OCI-LY7 (cell line): ENCODE measurements at regions not wholly inside any gene's neighbourhood (a gene's known extent, or its start where the extent isn't known, plus 50 kb on each side); places are given as distances from the start of the nearest gene placed in this dataset.

Source experiments
- BruUV-seq: library from RNA; stranded (reverse); fragments of 400-500 nt; replicated peaks from 2 replicates; lab custom pipeline; 2021; lab: Mats Ljungman, UMichigan
- CTCF ChIA-PET: fragments of 300-600 bp; sonication (Branson Sonifier 250); formaldehyde crosslinking; loops from one replicate; lab custom pipeline; 2022; ENCODE audit warnings: antibody characterized with exemption; ENCODE audit not compliant: unreplicated experiment; lab: Charles Lee
- POLR2A ChIA-PET: fragments of 300-600 bp; sonication (Branson Sonifier 250); formaldehyde crosslinking; loops from one replicate; lab custom pipeline; 2022; ENCODE audit warnings: antibody characterized with exemption; lab: Charles Lee
- DNase-seq: peaks from one replicate; pipeline ENCODE4 v3.0.0-alpha.2; 2015; ENCODE audit warnings: low spot score
- H2AFZ ChIP-seq: fragments of 200-600 bp; sonication (generic), shearing (Covaris generic); 2 replicates; pipeline ENCODE4 v1.6.1; 2014; ENCODE audit warnings: mild to moderate bottlenecking, antibody characterized with exemption, low read length, moderate library complexity
- H3K27ac ChIP-seq: fragments of 200-600 bp; sonication (generic); 2 replicates; pipeline ENCODE4 v1.5.1; 2014; ENCODE audit warnings: mixed run types, low read depth, mild to moderate bottlenecking, moderate library complexity, low read length, inconsistent platforms; ENCODE audit not compliant: poor library complexity, severe bottlenecking
- H3K36me3 ChIP-seq: fragments of 200-600 bp; sonication (generic); 2 replicates; pipeline ENCODE4 v1.6.1; 2014; ENCODE audit warnings: mild to moderate bottlenecking, antibody characterized with exemption, low read length, moderate library complexity, mixed read lengths; ENCODE audit not compliant: insufficient read depth
- H3K4me1 ChIP-seq: fragments of 200-600 bp; sonication (generic); 2 replicates; pipeline ENCODE4 v1.5.1; 2014; ENCODE audit warnings: mild to moderate bottlenecking, low read length; ENCODE audit not compliant: insufficient read depth, poor library complexity, severe bottlenecking
- H3K4me2 ChIP-seq: fragments of 200-600 bp; sonication (generic); 2 replicates; pipeline ENCODE4 v1.6.1; 2014; ENCODE audit warnings: mild to moderate bottlenecking, low read length
- H3K4me3 ChIP-seq: fragments of 200-600 bp; sonication (generic); 2 replicates; pipeline ENCODE4 v1.5.1; 2014; ENCODE audit warnings: mild to moderate bottlenecking, low read depth, low read length; ENCODE audit not compliant: poor library complexity, severe bottlenecking
- H3K79me2 ChIP-seq: fragments of 200-600 bp; sonication (generic); 2 replicates; pipeline ENCODE4 v1.6.1; 2016; ENCODE audit warnings: low read depth, mild to moderate bottlenecking, low read length, moderate library complexity, mixed read lengths; ENCODE audit not compliant: insufficient read depth
- H3K9me2 ChIP-seq: fragments of 200-600 bp; sonication (generic); 2 replicates; pipeline ENCODE4 v1.6.1; 2016; ENCODE audit warnings: mild to moderate bottlenecking, low read length, mixed read lengths; ENCODE audit not compliant: insufficient read depth
- H3K9me3 ChIP-seq: fragments of 200-600 bp; sonication (generic); 2 replicates; pipeline ENCODE4 v1.6.1; 2014; ENCODE audit warnings: mild to moderate bottlenecking, mixed run types, low read length, mixed read lengths
- H4K20me1 ChIP-seq: fragments of 200-600 bp; sonication (generic); 2 replicates; pipeline ENCODE4 v1.6.1; 2014; ENCODE audit warnings: mild to moderate bottlenecking, antibody characterized with exemption, low read length, moderate library complexity, mixed read lengths; ENCODE audit not compliant: insufficient read depth
- EZH2phosphoT487 ChIP-seq: fragments of 200-600 bp; sonication (generic); IDR thresholded peaks from 2 replicates; pipeline ENCODE4 v1.6.1; 2018; ENCODE audit warnings: low read depth, borderline replicate concordance, mild to moderate bottlenecking, mixed run types, antibody characterized with exemption, low read length, moderate library complexity, mixed read lengths
- intact Hi-C: fragments of 100-400 bp; cut with micrococcal nuclease; formaldehyde crosslinking; loops from one replicate; pipeline ENCODE4 v1.10.0; 2022; ENCODE audit not compliant: unreplicated experiment
- TF ChIP-seq, protein P1 (sequence below): fragments of 200-600 bp; sonication (generic); conservative IDR thresholded peaks from 2 replicates; pipeline ENCODE4 v1.5.1; 2014; ENCODE audit warnings: mild to moderate bottlenecking, antibody characterized with exemption, low read length, moderate library complexity, mixed read lengths

DNA sequence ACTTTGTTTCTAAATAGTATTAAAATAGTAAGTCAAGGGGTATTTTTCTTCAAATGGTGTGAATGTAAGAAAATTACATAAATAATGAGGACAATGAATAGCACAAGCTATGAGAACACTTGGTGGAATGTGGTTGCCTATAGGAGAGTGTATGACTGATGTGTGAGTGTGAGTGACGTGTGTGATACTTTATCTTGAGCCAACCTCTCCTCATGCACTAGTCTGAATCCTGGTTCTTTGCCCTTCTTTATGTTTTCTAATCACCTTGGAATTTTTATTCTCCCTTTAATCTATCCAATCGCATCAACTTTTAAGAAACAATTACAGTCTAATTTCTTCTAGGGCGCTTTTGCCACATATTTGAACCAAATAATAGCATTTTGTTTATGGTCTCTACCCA is 98.2 kb downstream of the YIPF7 start:
- no peaks in the 10 kb centered on the region for H3K9me2 ChIP-seq
- intact Hi-C loops: no loop called here

DNA sequence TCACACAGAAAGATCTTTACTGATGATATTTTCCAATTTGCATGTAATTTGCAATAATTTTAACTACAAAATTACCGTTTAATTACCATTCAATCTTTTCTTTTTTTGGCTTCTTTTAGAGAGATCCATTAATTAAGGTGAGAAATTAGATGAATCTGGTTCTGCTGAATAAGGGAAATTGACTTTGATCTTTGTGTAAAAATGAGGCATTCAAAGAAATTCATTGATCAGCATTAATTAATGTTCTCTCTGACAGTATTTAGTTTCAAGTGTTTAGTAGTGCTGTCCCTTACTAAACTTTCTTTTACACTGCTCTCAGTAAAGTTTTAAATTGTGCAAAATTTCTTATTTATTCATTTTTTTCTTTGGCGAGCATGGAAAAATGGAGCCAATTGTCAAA is 97.2 kb upstream of the KCTD8 start:
- BruUV-seq: no TSS peak
- Histone ChIP-seq H3K27ac (no peak overlapping the region), H2AFZ (no peak overlapping the region), H3K79me2 (no peaks in the 10 kb centered on the region), H3K36me3 (no peaks in the 10 kb centered on the region), H3K4me3 (no peak overlapping the region), H3K4me1 (no peaks in the 10 kb centered on the region), H3K9me2 (no peaks in the 10 kb centered on the region), H3K4me2 (no peak overlapping the region), H3K9me3 (no peaks in the 10 kb centered on the region), H4K20me1 (no peaks in the 10 kb centered on the region)
- intact Hi-C loops: no loop called here
- ChIA-PET POLR2A (interaction anchor here (0.6 to 0.8 kb wide), 2 partner anchors 143 to 147 kb away, joined by 3 to 4 read pairs; no protein-coding TSS in a partner anchor), CTCF (no interaction called here)
- DNase-seq: no peak
- TF ChIP-seq EZH2phosphoT487: no peak
- TF ChIP-seq, protein P1, sequence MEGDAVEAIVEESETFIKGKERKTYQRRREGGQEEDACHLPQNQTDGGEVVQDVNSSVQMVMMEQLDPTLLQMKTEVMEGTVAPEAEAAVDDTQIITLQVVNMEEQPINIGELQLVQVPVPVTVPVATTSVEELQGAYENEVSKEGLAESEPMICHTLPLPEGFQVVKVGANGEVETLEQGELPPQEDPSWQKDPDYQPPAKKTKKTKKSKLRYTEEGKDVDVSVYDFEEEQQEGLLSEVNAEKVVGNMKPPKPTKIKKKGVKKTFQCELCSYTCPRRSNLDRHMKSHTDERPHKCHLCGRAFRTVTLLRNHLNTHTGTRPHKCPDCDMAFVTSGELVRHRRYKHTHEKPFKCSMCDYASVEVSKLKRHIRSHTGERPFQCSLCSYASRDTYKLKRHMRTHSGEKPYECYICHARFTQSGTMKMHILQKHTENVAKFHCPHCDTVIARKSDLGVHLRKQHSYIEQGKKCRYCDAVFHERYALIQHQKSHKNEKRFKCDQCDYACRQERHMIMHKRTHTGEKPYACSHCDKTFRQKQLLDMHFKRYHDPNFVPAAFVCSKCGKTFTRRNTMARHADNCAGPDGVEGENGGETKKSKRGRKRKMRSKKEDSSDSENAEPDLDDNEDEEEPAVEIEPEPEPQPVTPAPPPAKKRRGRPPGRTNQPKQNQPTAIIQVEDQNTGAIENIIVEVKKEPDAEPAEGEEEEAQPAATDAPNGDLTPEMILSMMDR: no peak

More for the DNA sequence above, 98.2 kb downstream of the YIPF7 start:
- Histone ChIP-seq H3K27ac (no peak overlapping the region), H3K4me3 (no peak overlapping the region), H3K36me3 (no peaks in the 10 kb centered on the region), H2AFZ (no peak overlapping the region), H3K9me3 (no peaks in the 10 kb centered on the region), H3K4me2 (no peak overlapping the region), H4K20me1 (no peaks in the 10 kb centered on the region), H3K4me1 (no peaks in the 10 kb centered on the region), H3K79me2 (no peaks in the 10 kb centered on the region)
- no peak for DNase-seq
- no TSS peak for BruUV-seq
- TF ChIP-seq, protein P1: no peak
- TF ChIP-seq EZH2phosphoT487: no peak
- POLR2A ChIA-PET: no interaction called here
- CTCF ChIA-PET: no interaction called here

DNA sequence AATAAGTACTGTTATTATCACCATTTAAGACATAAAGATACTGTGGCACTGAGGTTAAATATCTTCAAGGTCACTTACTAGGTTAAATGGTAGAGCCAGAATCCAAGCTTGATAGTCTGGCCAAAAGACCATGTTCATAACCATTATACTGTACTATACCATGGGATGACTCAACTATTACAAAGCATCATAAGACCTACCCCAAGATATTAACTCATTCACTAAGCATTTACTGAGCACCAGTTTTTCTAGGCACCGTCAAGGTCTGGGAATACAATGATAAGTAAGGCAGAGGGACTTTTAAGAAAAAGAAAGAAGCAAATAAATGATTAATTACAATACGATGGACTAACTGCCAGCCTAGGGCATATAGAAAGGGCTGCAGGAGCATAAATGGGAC is 95.5 kb upstream of the KCTD8 start:
- H3K79me2 ChIP-seq: no peaks in the 10 kb centered on the region
- H3K9me3 ChIP-seq: no peaks in the 10 kb centered on the region
- no peaks in the 10 kb centered on the region for H3K36me3 ChIP-seq
- CTCF ChIA-PET: no interaction called here
- H3K9me2 ChIP-seq: no peaks in the 10 kb centered on the region
- no TSS peak for BruUV-seq
- no peak overlapping the region for H3K27ac ChIP-seq
- no peak for TF ChIP-seq EZH2phosphoT487
- TF ChIP-seq, protein P1: no peak
- H3K4me2 ChIP-seq: no peak overlapping the region
- POLR2A ChIA-PET: no interaction called here
- H3K4me1 ChIP-seq: no peaks in the 10 kb centered on the region
- no peak for DNase-seq
- no peak overlapping the region for H2AFZ ChIP-seq
- no peak overlapping the region for H3K4me3 ChIP-seq
- H4K20me1 ChIP-seq: no peaks in the 10 kb centered on the region
- intact Hi-C loops: no loop called here
